HG03045 (cell line): ENCODE measurements at regions not wholly inside any gene's neighbourhood (a gene's known extent, or its start where the extent isn't known, plus 50 kb on each side); places are given as distances from the start of the nearest gene placed in this dataset.
A peak's percentile ranks its signal among the peaks of the same experiment; 100 is the strongest.
"Not testable (repeated sequence)": the region's sequence is repeated elsewhere in the genome, so short reads cannot be mapped to it uniquely, and the experiment has no call there.

Source experiments
- ATAC-seq: cut with Tn5 transposase; IDR thresholded peaks from one replicate; pipeline ENCODE4 v1.9.1; 2021; ENCODE audit warnings: mild to moderate bottlenecking, moderate library complexity; ENCODE audit not compliant: unreplicated experiment

GRCh38 chr12:31162896-31163560 is 89.4 kb downstream of the DDX11 start:
- ATAC-seq = not testable (repeated sequence)

DNA sequence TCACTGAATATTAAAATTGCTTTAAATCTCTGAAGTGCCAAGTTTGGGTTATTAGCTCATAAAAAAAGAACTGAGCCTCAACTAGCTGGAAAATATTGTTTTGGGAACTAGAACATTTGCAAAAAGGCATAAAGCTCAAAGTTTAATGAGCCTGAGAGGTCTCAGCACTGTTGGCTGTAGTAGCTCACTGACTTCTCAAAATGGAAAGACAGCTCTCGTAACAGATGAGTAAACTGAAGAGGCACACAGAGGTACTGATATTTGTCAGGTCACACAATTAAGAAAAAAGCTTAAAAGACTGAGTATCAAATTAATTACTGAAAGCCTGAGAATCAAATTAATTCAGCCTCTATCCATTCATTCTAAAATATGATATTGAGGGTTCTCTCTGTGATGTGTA is 100.6 kb downstream of the DDX11 start:
- ATAC-seq = not testable (repeated sequence)

DNA sequence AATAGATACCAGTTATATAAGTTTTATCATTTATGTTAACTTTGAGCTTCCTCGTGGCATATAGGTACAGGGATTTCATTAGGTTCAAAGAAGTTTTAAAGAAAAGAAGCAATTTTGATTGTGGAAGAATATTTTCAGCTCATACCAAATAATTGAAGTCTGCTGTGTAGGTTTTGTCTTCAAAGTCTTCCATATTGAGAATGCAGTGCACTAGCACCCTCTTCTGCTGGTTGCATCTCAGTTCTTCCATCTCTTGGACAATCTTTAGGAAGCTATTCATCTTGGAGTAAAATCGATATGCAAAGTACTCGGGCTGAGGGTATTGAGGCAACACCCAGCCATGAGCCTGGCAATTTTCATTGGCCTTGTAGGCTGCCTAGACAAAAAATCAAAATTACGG is 103.9 kb downstream of the DDX11 start:
- ATAC-seq = not testable (repeated sequence)

GRCh38 chr12:31178875-31179274 is 105.2 kb downstream of the DDX11 start:
- not testable (repeated sequence) for ATAC-seq

DNA sequence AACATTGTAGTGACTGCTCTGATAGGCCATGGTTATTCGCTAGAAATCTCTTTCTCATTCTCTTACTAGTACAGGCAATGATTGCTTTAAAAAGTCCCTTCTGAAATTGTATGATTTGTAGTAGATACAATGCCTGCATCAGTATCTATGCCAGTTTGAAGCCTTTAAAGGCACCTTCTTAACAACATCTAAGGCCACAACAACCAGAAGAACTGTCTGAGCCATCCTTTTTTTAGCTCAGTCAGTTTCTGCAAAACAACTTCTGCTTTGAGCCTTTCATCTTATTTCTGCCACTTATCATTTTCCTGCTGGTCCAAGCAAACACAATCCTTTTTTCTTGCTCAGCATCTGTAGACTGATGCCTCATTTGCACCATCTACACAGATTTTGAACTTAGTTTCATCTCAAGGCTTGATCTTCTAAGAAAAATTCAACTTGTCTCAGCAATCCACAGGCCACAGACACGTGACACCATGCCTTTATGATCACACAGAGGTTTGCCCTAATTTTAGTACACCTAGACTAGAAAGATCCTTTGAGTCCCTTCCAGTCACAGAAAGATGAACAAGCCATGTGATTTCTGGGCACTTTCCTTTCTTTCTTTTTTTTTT is 106.1 kb downstream of the DDX11 start:
- ATAC-seq = not testable (repeated sequence)

GRCh38 chr12:31182571-31182970 is 108.9 kb downstream of the DDX11 start:
- ATAC-seq = not testable (repeated sequence)

- not testable (repeated sequence) for ATAC-seq
These were observed 109.4 kb downstream of the DDX11 start for GRCh38 chr12:31183107-31183506.

DNA sequence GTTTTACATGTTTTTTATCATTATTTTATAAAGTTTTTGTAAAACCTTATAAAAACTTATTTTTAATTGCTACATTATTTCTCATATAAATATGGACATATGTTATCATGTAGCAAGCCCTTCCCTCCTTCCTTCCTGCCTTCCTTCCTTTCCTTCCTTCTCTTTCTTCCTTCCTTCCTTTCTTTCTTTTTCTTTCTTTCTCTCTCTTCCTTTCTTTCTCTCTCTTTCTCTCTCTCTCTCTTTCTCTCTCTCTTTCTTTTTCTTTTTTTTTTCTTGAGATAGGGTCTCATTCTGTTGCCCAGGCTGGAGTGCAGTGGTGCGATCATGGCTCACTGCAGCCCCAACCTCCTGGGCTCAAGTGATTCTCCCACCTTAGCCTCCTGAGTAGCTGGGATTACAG is 110.2 kb downstream of the DDX11 start:
- ATAC-seq = not testable (repeated sequence)

DNA sequence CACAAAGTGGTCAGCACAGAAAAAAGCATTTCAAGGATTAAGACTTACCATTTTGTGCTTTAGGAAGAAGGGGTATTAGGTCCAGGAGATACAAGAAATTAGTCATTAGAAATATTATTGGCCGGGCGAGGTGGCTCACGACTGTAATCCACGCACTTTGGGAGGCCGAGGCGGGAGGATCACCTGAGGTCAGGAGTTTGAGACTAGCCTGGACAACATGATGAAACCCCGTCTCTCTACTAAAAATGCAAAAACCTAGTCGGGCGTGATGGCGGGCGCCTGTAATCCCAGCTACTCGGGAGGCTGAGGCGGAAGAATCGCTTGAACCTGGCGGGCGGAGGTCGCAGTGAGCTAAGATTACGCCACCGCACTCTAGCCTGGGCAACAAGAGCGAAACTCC is 111.0 kb downstream of the DDX11 start:
- not testable (repeated sequence) for ATAC-seq

DNA sequence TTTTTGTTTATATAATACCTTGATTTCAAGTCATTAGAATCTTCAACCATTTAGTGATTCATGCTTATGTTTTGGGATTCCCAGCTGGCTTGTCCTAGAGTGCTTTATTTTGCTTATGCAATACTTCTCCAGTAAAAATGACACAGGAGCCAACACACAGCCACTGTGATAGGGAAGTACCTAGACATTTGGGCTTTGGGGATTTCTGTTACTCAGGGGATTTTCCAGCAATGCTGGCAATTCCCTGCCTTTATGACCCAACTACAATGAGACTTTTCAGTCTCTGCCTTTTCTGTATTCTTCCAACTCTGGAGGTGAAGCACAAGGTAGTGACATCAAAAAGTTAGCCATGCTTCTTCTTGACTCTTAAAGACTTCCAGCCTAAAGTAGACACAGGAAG is 119.0 kb downstream of the DDX11 start:
- peak; percentile 42 for ATAC-seq

DNA sequence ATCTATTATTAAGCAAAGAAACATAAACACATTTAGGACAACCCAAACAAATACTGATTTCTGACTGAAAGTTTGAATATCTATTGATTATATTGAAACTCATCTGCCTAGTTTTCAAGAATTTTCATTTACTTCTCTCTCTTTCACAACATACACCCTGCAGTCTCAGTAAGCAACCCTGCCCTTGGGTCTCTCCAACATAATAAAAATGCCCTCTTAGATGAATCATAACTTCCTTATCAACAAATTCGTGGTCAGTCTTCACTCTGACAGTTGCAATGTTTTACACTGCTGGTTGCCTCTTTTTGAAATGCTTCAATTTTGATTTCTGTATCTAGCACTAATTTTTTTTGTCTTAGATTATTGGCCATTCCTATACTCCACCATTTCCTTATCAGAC is 122.0 kb downstream of the DDX11 start:
- not testable (repeated sequence) for ATAC-seq

DNA sequence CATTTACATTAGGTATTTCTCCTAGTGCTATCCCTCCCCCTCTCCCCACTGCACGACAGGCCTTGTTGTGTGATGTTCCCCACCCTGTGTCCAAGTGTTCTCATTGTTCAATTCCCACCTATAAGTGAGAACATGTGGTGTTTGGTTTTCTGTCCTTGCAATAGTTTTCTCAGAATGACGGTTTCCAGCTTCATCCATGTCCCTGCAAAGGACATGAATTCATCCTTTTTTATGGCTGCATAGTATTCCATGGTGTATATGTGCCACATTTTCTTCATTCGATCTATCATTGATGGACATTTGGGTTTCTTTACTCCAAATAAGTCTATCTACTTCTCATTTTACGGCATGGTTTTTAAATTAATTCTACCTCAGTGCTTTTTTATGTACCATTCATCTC is 125.8 kb downstream of the DDX11 start:
- not testable (repeated sequence) for ATAC-seq

DNA sequence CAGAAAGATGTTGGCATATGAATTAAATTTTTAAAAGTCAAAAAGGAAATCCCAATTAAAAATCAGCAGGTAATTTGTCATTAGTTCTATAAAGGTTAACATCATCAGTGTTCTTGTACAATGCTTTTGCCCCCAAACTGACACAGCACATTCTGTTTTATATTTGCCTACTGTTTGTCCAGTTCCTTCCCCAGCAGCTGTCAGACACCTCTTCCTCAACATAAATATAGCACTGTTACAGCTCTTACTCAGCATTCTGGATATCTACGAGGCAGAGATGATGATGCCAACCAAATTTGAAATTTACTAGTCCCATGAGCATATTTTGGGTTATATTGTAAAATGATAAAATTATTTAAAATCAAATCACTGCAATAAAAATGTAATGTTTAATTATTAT is 124.6 kb downstream of the SINHCAF start:
- ATAC-seq = no peak

DNA sequence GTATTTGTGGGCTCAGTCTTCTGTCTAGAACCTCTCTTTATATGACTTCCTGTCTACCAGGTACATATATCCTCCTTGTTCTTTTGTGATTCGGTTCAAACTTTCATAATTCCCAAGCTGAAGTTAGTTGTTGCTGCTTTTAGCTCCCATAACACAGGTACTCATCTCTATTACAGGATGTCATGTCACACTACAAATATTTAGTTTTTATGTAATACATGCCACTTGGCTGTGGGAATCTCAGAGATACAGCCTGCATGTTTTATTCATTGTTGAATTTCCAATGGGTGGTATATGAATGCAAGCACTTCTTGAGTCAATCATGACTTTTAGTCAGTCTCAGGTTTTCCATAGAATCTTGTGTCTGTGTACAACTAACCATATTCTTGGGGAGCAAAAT is 122.7 kb downstream of the SINHCAF start:
- ATAC-seq = no peak

- peak; percentile 91 for ATAC-seq
These were observed 120.9 kb downstream of the SINHCAF start for GRCh38 chr12:31205054-31205453.

GRCh38 chr12:31206038-31206670 is 119.8 kb downstream of the SINHCAF start:
- no peak for ATAC-seq

GRCh38 chr12:31207799-31208465 is 118.0 kb downstream of the SINHCAF start:
- ATAC-seq = no peak

DNA sequence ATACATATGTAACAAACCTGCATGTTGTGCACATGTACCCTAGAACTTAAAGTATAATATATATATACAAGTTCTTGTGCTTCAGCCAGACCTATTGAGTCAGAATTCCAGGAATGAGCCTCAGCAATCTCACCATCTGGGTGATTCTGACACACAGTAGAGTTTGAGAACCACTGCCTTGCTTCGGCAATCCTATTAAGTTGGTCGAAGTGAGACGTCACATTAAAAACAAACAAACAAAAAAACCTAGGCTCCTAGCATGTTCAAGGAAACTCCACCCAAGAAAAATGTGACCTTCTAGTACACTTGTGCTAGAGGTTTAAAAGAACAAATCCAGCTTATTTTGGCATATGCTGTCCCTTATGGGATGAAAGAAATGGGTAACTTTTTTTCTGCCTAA is 115.8 kb downstream of the SINHCAF start:
- ATAC-seq = no peak

DNA sequence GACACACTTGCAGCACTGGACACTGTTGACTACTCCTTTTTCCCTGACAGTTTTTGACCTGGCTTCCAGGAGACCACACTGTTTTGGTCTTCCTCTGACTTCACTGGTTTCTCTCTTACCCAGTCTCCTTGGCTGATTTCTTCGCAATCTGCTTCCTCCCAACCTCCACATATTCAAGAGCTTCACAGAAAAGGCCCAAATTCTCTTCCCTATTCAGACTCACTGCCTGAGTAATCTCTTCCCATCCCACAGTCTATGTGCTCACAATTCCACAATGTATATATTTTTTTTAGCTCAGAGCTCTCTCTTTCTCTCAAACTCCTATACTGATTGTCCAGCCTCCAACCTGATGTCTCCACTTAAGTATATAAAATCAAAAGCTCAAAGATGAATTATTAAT is 115.4 kb downstream of the SINHCAF start:
- ATAC-seq = no peak

DNA sequence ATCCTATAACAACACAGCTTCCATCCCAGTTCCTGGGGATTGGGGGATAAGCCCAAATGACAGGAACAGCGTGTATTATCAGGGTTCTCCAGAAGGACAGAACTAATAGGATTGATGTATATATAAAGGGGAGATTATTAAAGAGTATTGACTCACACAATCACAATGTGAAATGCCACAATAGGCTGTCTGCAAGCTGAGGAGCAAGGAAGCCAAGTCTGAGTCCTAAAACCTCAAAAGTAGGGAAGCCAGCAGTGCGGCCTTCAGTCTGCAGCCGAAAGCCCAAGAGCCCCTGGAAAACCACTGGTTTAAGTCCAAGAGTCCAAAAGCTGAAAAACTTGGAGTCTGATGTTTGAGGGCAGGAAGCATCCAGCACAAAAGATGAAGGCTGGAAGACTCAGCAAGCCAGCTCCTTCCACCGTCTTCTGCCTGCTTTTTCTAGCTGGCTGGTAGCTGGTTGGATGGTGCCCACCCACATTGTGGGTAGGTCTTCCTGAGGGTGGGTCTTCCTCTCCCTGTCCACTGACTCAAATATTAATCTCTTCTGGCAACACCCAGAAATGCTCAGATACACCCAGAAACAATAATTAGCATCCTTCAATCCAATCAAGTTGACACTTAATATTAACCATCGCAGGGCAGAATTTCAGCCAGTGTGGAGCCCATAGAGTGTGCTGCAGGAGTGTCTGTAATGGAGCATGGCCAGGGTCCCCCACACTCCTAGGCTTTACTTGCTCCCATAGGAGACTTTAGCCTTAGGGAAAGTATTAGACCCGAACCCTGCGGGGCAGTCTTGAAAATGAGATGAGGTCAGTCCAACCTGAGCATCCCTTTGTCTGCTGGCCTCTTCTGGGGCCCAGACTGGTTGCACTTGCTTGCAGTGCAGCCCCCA is 111.1 kb downstream of the SINHCAF start:
- ATAC-seq = no peak
